ENCODE measurements at regions not wholly inside any gene's neighbourhood (a gene's known extent, or its start where the extent isn't known, plus 50 kb on each side); places are given as distances from the start of the nearest gene placed in this dataset.

DNA sequence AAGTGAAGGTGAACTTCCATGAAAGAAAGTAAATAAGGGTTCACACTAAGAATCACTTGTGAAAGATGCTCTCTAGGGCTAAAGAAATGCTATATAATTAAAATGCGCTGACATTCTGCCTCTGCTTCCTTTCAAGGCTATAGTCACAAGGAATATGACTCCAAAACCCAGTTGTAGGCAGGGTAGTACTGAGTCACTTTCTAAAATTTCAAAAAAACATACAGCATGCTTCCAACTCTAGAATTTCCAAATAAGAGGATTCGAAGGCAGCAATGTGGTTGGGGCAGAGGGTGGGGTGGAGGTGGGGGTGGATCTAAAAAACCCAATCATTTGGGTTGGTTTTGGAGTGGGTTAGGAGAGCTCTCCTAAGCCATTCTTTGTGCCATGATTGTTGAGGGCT is 84.6 kb downstream of the HMHB1 start:
- TF ChIP-seq CTCF (IDR thresholded peaks at IDR 0.05) = no peak
- no peak for TF ChIP-seq POLR2AphosphoS5 (IDR thresholded peaks at IDR 0.05; ENCODE audit: low read depth, low read length)
- no peak for TF ChIP-seq TCF12 (IDR thresholded peaks at IDR 0.05)
- no peak for TF ChIP-seq RAD21 (IDR thresholded peaks at IDR 0.05; ENCODE audit: low read length)
- TF ChIP-seq FOXJ3 (CRISPR knock-in tag; IDR thresholded peaks at IDR 0.05) = no peak
- TF ChIP-seq RCOR1 (IDR thresholded peaks at IDR 0.05; ENCODE audit: low read length) = no peak
- TF ChIP-seq TAF1 (IDR thresholded peaks at IDR 0.05; ENCODE audit: borderline replicate concordance, low read depth, low read length) = no peak
- no peak for TF ChIP-seq FOSL2 (IDR thresholded peaks at IDR 0.05; ENCODE audit: borderline replicate concordance, low read depth)
- TF ChIP-seq SMC3 (IDR thresholded peaks at IDR 0.05; ENCODE audit: low read depth, low read length) = no peak
